ENCODE measurements at regions not wholly inside any gene's neighbourhood (a gene's known extent, or its start where the extent isn't known, plus 50 kb on each side); places are given as distances from the start of the nearest gene placed in this dataset.

GRCh38 chr1:68320349-68320748 is 88.0 kb upstream of the WLS start:
- TF ChIP-seq, protein P1, sequence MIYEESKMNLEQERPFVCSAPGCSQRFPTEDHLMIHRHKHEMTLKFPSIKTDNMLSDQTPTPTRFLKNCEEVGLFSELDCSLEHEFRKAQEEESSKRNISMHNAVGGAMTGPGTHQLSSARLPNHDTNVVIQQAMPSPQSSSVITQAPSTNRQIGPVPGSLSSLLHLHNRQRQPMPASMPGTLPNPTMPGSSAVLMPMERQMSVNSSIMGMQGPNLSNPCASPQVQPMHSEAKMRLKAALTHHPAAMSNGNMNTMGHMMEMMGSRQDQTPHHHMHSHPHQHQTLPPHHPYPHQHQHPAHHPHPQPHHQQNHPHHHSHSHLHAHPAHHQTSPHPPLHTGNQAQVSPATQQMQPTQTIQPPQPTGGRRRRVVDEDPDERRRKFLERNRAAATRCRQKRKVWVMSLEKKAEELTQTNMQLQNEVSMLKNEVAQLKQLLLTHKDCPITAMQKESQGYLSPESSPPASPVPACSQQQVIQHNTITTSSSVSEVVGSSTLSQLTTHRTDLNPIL (CRISPR knock-in tag; IDR thresholded peaks at IDR 0.05; ENCODE audit: low read depth) = no peak
- TF ChIP-seq ZNF70 (CRISPR knock-in tag; IDR thresholded peaks at IDR 0.05) (no peak), RARB (CRISPR knock-in tag; IDR thresholded peaks at IDR 0.05) (no peak), ZNF8 (CRISPR knock-in tag; IDR thresholded peaks at IDR 0.05) (no peak), PATZ1 (CRISPR knock-in tag; IDR thresholded peaks at IDR 0.05; ENCODE audit: borderline replicate concordance) (no peak), ZFP30 (CRISPR knock-in tag; IDR thresholded peaks at IDR 0.05) (no peak), ZFP3 (CRISPR knock-in tag; IDR thresholded peaks at IDR 0.05) (no peak), GLIS3 (CRISPR knock-in tag; IDR thresholded peaks at IDR 0.05) (no peak), ESRRG (CRISPR knock-in tag; IDR thresholded peaks at IDR 0.05) (no peak), ZNF565 (CRISPR knock-in tag; conservative IDR thresholded peaks at IDR 0.05; ENCODE audit: low read depth) (no peak), ISL1 (CRISPR knock-in tag; IDR thresholded peaks at IDR 0.05) (no peak)
